Mesenchymal stem cell (in vitro differentiated cells and primary cell): ENCODE measurements at regions not wholly inside any gene's neighbourhood (a gene's known extent, or its start where the extent isn't known, plus 50 kb on each side); places are given as distances from the start of the nearest gene placed in this dataset.
"Not testable (repeated sequence)": the region's sequence is repeated elsewhere in the genome, so short reads cannot be mapped to it uniquely, and the experiment has no call there.

ENCODE experiments used
- DNase-seq: peaks from one replicate; pipeline ENCODE4 v3.0.0-alpha.2; 2013
- H2AFZ ChIP-seq: one replicate; pipeline ENCODE4 v1.6.1; 2013; ENCODE audit warnings: low read depth, mild to moderate bottlenecking, control low read depth, inconsistent platforms, low read length, moderate library complexity
- H2AK5ac ChIP-seq: 2 replicates; pipeline ENCODE4 v1.6.1; 2013; ENCODE audit warnings: low read length, moderate library complexity, mild to moderate bottlenecking, inconsistent platforms; ENCODE audit not compliant: severe bottlenecking
- H2BK120ac ChIP-seq: one replicate; pipeline ENCODE4 v1.6.1; 2013; ENCODE audit warnings: low read depth, mild to moderate bottlenecking, inconsistent platforms, low read length, moderate library complexity
- H2BK12ac ChIP-seq, 2 experiments: one replicate each; pipeline ENCODE4 v1.6.1; 2013; ENCODE audit warnings: inconsistent platforms in 2 of 2, low read length in 2 of 2, mild to moderate bottlenecking in 2 of 2, moderate library complexity in 2 of 2, control low read depth in 1 of 2
- H2BK15ac ChIP-seq: one replicate; pipeline ENCODE4 v1.6.1; 2013; ENCODE audit warnings: mild to moderate bottlenecking, low read depth, inconsistent platforms; ENCODE audit not compliant: poor library complexity, severe bottlenecking
- H2BK5ac ChIP-seq: 2 replicates; pipeline ENCODE4 v1.6.1; 2013; ENCODE audit warnings: low read depth, mild to moderate bottlenecking, low read length, control low read depth, inconsistent platforms; ENCODE audit not compliant: poor library complexity, severe bottlenecking
- H3K14ac ChIP-seq, 2 experiments: one replicate each; pipeline ENCODE4 v1.6.1; 2013; ENCODE audit warnings: inconsistent platforms in 2 of 2, low read length in 2 of 2, control low read depth in 1 of 2, mild to moderate bottlenecking in 1 of 2, moderate library complexity in 1 of 2
- H3K18ac ChIP-seq, 2 experiments: one replicate each; pipeline ENCODE4 v1.6.1; 2013; ENCODE audit warnings: inconsistent platforms in 2 of 2, low read length in 2 of 2, control low read depth in 1 of 2, low read depth in 1 of 2, mild to moderate bottlenecking in 1 of 2
- H3K23ac ChIP-seq, 2 experiments: one replicate each; pipeline ENCODE4 v1.6.1; 2013; ENCODE audit warnings: inconsistent platforms in 2 of 2, low read length in 2 of 2, mild to moderate bottlenecking in 2 of 2, moderate library complexity in 2 of 2, control low read depth in 1 of 2
- H3K27ac ChIP-seq: 2 replicates; pipeline ENCODE4 v1.5.1; 2013; ENCODE audit warnings: mild to moderate bottlenecking, moderate library complexity, low read length, control low read depth, inconsistent platforms; ENCODE audit not compliant: poor library complexity, severe bottlenecking
- H3K27me3 ChIP-seq, 2 experiments: 2 replicates each; pipeline versions ENCODE4 v1.6.1 to v1.7.0; 2013; ENCODE audit warnings: low read length in 2 of 2, mild to moderate bottlenecking in 2 of 2, moderate library complexity in 2 of 2, control low read depth in 1 of 2, inconsistent platforms in 1 of 2; ENCODE audit not compliant: control insufficient read depth in 1 of 2, insufficient read depth in 1 of 2
- H3K36me3 ChIP-seq, 2 experiments: 2 replicates each; pipeline versions ENCODE4 v1.6.1 to v1.7.0; 2013; ENCODE audit warnings: low read length in 2 of 2, control low read depth in 1 of 2, inconsistent platforms in 1 of 2, low read depth in 1 of 2, mild to moderate bottlenecking in 1 of 2; ENCODE audit not compliant: insufficient read depth in 2 of 2, control insufficient read depth in 1 of 2
- H3K4ac ChIP-seq, 2 experiments: one replicate each; pipeline ENCODE4 v1.6.1; 2013; ENCODE audit warnings: inconsistent platforms in 2 of 2, low read length in 2 of 2, mild to moderate bottlenecking in 2 of 2, moderate library complexity in 2 of 2, control low read depth in 1 of 2, low read depth in 1 of 2
- H3K4me1 ChIP-seq: 2 replicates; pipeline ENCODE4 v1.6.1; 2013; ENCODE audit warnings: low read depth, low read length, control low read depth; ENCODE audit not compliant: control insufficient read depth, insufficient read depth
- H3K4me2 ChIP-seq: 2 replicates; pipeline ENCODE4 v1.6.1; 2013; ENCODE audit warnings: low read length, mild to moderate bottlenecking, inconsistent platforms; ENCODE audit not compliant: poor library complexity, severe bottlenecking
- H3K4me3 ChIP-seq, 2 experiments: 2 replicates each; pipeline versions ENCODE4 v1.5.1 to v1.7.0; 2013; ENCODE audit warnings: low read length in 2 of 2, mild to moderate bottlenecking in 2 of 2, control low read depth in 1 of 2, low read depth in 1 of 2; ENCODE audit not compliant: insufficient read depth in 1 of 2
- H3K79me1 ChIP-seq: replicated peaks from 2 replicates; pipeline ENCODE4 v1.6.1; 2013; ENCODE audit warnings: mild to moderate bottlenecking, control low read depth, low read length, inconsistent platforms; ENCODE audit not compliant: poor library complexity, severe bottlenecking
- H3K9ac ChIP-seq: 2 replicates; pipeline ENCODE4 v1.7.0; 2013; ENCODE audit warnings: mild to moderate bottlenecking, low read length, moderate library complexity
- H3K9me3 ChIP-seq: 2 replicates; pipeline ENCODE4 v1.7.0; 2013; ENCODE audit warnings: mild to moderate bottlenecking, low read length; ENCODE audit not compliant: control insufficient read depth
- H4K8ac ChIP-seq: one replicate; pipeline ENCODE4 v1.6.1; 2013; ENCODE audit warnings: inconsistent platforms, mild to moderate bottlenecking, low read length, moderate library complexity
- H4K91ac ChIP-seq: one replicate; pipeline ENCODE4 v1.6.1; 2013; ENCODE audit warnings: mild to moderate bottlenecking, low read length, inconsistent platforms
- WGBS: methylation state at CpG from one replicate; pipeline ENCODE4 v1.1.7; 2013; ENCODE audit warnings: mixed read lengths; 5-methylcytosine and 5-hydroxymethylcytosine counted together

DNA sequence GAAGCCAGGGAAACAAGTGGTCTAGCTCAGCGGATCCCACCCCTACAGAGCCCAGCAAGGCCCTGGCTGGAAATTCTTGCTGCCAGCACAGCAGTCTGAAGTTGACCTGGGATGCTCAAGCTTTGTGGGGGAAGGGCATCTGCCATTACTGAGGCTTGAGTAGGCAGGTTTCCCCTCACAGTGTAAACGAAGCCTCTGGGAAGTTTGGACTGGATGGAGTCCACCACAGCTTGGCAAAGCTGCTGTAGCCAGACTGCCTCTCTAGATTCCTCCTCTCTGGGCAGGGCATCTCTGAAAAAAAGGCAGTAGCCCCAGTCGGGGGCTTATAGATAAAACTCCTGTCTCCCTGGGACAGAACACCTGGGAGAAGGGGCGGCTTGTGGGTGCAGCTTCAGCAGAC lies 365.9 kb upstream of the SALL1 start:
- not testable (repeated sequence) for DNase-seq, H3K79me1 ChIP-seq, H2AFZ ChIP-seq, H3K9ac ChIP-seq, H3K14ac ChIP-seq, H3K4me1 ChIP-seq, H3K4me3 ChIP-seq, H4K8ac ChIP-seq, H2BK120ac ChIP-seq, H3K36me3 ChIP-seq, H2BK12ac ChIP-seq, H3K27ac ChIP-seq, H3K23ac ChIP-seq, H3K9me3 ChIP-seq, H3K27me3 ChIP-seq, H3K4me2 ChIP-seq, H3K18ac ChIP-seq, H2BK5ac ChIP-seq, H4K91ac ChIP-seq, H3K4ac ChIP-seq, H2BK15ac ChIP-seq, H2AK5ac ChIP-seq
- 79% methylated on average over 4 of the region's 4 CpGs for WGBS

- 93% methylated on average over 2 of the region's 2 CpGs for WGBS
- Histone ChIP-seq H3K4me2 (no peak overlapping the region), H2AK5ac (no peak overlapping the region), H4K8ac (no peak overlapping the region), H2BK15ac (no peak overlapping the region), H2BK12ac (no peak overlapping the region), H3K27ac (no peak overlapping the region), H2BK120ac (no peak overlapping the region), H3K9me3 (peaks cover 3% of the 10 kb centered on the region), H3K14ac (no peak overlapping the region), H2AFZ (no peak overlapping the region), H3K36me3 (no peaks in the 10 kb centered on the region), H3K18ac (no peak overlapping the region), H4K91ac (no peak overlapping the region), H2BK5ac (no peak overlapping the region), H3K4me3 (no peak overlapping the region), H3K27me3 (no peaks in the 10 kb centered on the region), H3K4me1 (no peaks in the 10 kb centered on the region), H3K23ac (no peak overlapping the region), H3K79me1 (no peaks in the 10 kb centered on the region), H3K9ac (no peak overlapping the region), H3K4ac (no peak overlapping the region)
- DNase-seq = no peak
These were observed 359.3 kb upstream of the SALL1 start for GRCh38 chr16:51510416-51510815.

DNA sequence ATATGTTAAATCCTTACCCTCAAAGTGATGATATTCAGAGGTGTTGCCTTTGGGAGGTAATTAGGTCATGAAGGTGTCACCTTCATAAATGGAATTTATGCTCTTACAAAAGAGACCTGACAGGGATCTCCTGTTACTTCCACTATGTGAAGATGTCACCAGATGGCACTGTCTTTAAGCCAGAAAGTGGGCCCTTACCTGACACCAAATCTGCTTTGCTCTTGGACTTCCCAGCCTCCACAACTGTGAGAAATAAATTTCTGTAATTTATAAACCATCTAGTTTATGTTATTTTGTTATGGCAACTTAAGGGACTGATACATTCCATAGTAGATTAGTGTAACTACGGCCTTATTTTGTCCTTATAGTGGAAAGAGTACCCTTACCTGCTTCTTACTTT lies 358.3 kb upstream of the SALL1 start:
- H3K27me3 ChIP-seq = no peaks in the 10 kb centered on the region
- no peak overlapping the region for H2BK120ac ChIP-seq
- H4K8ac ChIP-seq = no peak overlapping the region
- no peak overlapping the region for H3K23ac ChIP-seq
- no peak overlapping the region for H3K18ac ChIP-seq
- H3K4ac ChIP-seq = no peak overlapping the region
- H3K4me1 ChIP-seq = no peaks in the 10 kb centered on the region
- H3K27ac ChIP-seq = no peak overlapping the region
- no peak overlapping the region for H3K14ac ChIP-seq
- H2BK12ac ChIP-seq = no peak overlapping the region
- H3K4me2 ChIP-seq = no peak overlapping the region
- no peak overlapping the region for H2BK5ac ChIP-seq
- no peak overlapping the region for H4K91ac ChIP-seq
- no peak for DNase-seq
- H2AK5ac ChIP-seq = no peak overlapping the region
- H3K4me3 ChIP-seq = no peak overlapping the region
- no peak overlapping the region for H2AFZ ChIP-seq
- H3K36me3 ChIP-seq = no peaks in the 10 kb centered on the region
- peaks cover 2% of the 10 kb centered on the region for H3K9me3 ChIP-seq
- WGBS = 100% methylated on average over 1 of the region's 1 CpG
- no peaks in the 10 kb centered on the region for H3K79me1 ChIP-seq
- no peak overlapping the region for H2BK15ac ChIP-seq
- peak overlapping the region; percentile 78 for H3K9ac ChIP-seq

- Histone ChIP-seq H3K4me2 (no peak overlapping the region), H4K8ac (no peak overlapping the region), H2BK15ac (no peak overlapping the region), H3K27ac (no peak overlapping the region), H3K27me3 (no peaks in the 10 kb centered on the region), H3K79me1 (no peaks in the 10 kb centered on the region), H3K36me3 (no peaks in the 10 kb centered on the region), H3K23ac (no peak overlapping the region), H3K14ac (no peak overlapping the region), H2BK12ac (no peak overlapping the region), H3K4me1 (no peaks in the 10 kb centered on the region), H2BK5ac (no peak overlapping the region), H3K4ac (no peak overlapping the region), H2AFZ (no peak overlapping the region), H3K9me3 (no peaks in the 10 kb centered on the region), H3K9ac (peak overlapping the region; percentile 78), H3K4me3 (no peak overlapping the region), H2BK120ac (no peak overlapping the region), H3K18ac (no peak overlapping the region), H4K91ac (no peak overlapping the region), H2AK5ac (no peak overlapping the region)
- WGBS = 95% methylated on average over 3 of the region's 4 CpGs
- DNase-seq = peak; percentile 44
These were observed 357.6 kb upstream of the SALL1 start for GRCh38 chr16:51508490-51509212.
